ENCODE measurements at regions not wholly inside any gene's neighbourhood (a gene's known extent, or its start where the extent isn't known, plus 50 kb on each side); places are given as distances from the start of the nearest gene placed in this dataset.

- TF ChIP-seq CTCF (IDR thresholded peaks at IDR 0.05) = peak; percentile 62
Measured at GRCh38 chr16:74107795-74108610, 188.6 kb upstream of the PSMD7 start.

- TF ChIP-seq CTCF (IDR thresholded peaks at IDR 0.05) = no peak
Measured at GRCh38 chr16:74104022-74104421, 192.6 kb upstream of the PSMD7 start.

- TF ChIP-seq CTCF (IDR thresholded peaks at IDR 0.05) = no peak
Measured at GRCh38 chr16:74101379-74102137, 195.1 kb upstream of the PSMD7 start.

GRCh38 chr16:74100395-74101326 is 196.0 kb upstream of the PSMD7 start:
- no peak for TF ChIP-seq CTCF (IDR thresholded peaks at IDR 0.05)

GRCh38 chr16:74099530-74099929 is 197.1 kb upstream of the PSMD7 start:
- TF ChIP-seq CTCF (IDR thresholded peaks at IDR 0.05) = no peak

- no peak for TF ChIP-seq CTCF (IDR thresholded peaks at IDR 0.05)
Measured at GRCh38 chr16:74094962-74095361, 201.7 kb upstream of the PSMD7 start.

- no peak for TF ChIP-seq CTCF (IDR thresholded peaks at IDR 0.05)
Measured at GRCh38 chr16:74094514-74094913, 202.1 kb upstream of the PSMD7 start.

Measured in LNCAP (cell line).